GM23338 (cell line): ENCODE measurements at regions not wholly inside any gene's neighbourhood (a gene's known extent, or its start where the extent isn't known, plus 50 kb on each side); places are given as distances from the start of the nearest gene placed in this dataset.

ENCODE experiments used
- ATAC-seq: fragments of 200-7000 bp; cut with Tn5 transposase; 3 replicates; pipeline ENCODE4 v1.9.1; 2020
- DNase-seq: peaks from one replicate; pipeline ENCODE4 v3.0.0-alpha.2; 2015; ENCODE audit warnings: low spot score
- H2AFZ ChIP-seq: fragments of 200-600 bp; sonication (generic); 2 replicates; pipeline ENCODE4 v1.8.0; 2016; ENCODE audit warnings: antibody characterized with exemption, mild to moderate bottlenecking, moderate library complexity
- H3F3A ChIP-seq: fragments of 200-600 bp; sonication (generic); replicated peaks from 2 replicates; pipeline ENCODE4 v1.8.0; 2017; ENCODE audit warnings: antibody characterized with exemption, mixed run types, low read depth
- H3K27ac ChIP-seq: fragments of 200-600 bp; sonication (generic); 2 replicates; pipeline ENCODE4 v1.6.1; 2016; ENCODE audit warnings: low read depth
- H3K27me3 ChIP-seq: fragments of 200-600 bp; sonication (generic); 2 replicates; pipeline ENCODE4 v1.8.0; 2016; ENCODE audit warnings: mild to moderate bottlenecking, mixed run types, moderate library complexity; ENCODE audit not compliant: insufficient read depth
- H3K36me3 ChIP-seq: fragments of 200-600 bp; sonication (generic); 2 replicates; pipeline ENCODE4 v1.8.0; 2016; ENCODE audit warnings: mild to moderate bottlenecking; ENCODE audit not compliant: insufficient read depth
- H3K4me1 ChIP-seq: fragments of 200-600 bp; sonication (generic); 2 replicates; pipeline ENCODE4 v1.8.0; 2016; ENCODE audit warnings: mild to moderate bottlenecking, moderate library complexity; ENCODE audit not compliant: insufficient read depth
- H3K4me2 ChIP-seq: fragments of 200-600 bp; sonication (generic); 2 replicates; pipeline ENCODE4 v1.7.1; 2017; ENCODE audit warnings: mixed run types
- H3K4me3 ChIP-seq: fragments of 200-600 bp; sonication (generic); 2 replicates; pipeline ENCODE4 v1.6.1; 2016; ENCODE audit warnings: mixed run types
- H3K79me2 ChIP-seq: fragments of 200-600 bp; sonication (generic); replicated peaks from 2 replicates; pipeline ENCODE4 v1.8.0; 2017; ENCODE audit warnings: mild to moderate bottlenecking; ENCODE audit not compliant: insufficient read depth
- H3K9me2 ChIP-seq: fragments of 200-600 bp; sonication (generic); 2 replicates; pipeline ENCODE4 v1.8.0; 2017; ENCODE audit not compliant: insufficient read depth
- H4K20me1 ChIP-seq: fragments of 200-600 bp; sonication (generic); replicated peaks from 2 replicates; pipeline ENCODE4 v1.8.0; 2017; ENCODE audit warnings: mild to moderate bottlenecking; ENCODE audit not compliant: insufficient read depth
- H3K27ac Mint-ChIP-seq: 2 replicates; pipeline ENCODE4 v1.8.0; 2020; ENCODE audit warnings: inconsistent platforms, mild to moderate bottlenecking, moderate library complexity, mixed read lengths
- H3K27me3 Mint-ChIP-seq: 3 replicates; pipeline ENCODE4 v1.8.0; 2022; ENCODE audit warnings: low read depth, mild to moderate bottlenecking, moderate library complexity, mixed read lengths, inconsistent platforms; ENCODE audit not compliant: insufficient read depth, poor library complexity
- H3K36me3 Mint-ChIP-seq: 3 replicates; pipeline ENCODE4 v1.8.0; 2021; ENCODE audit warnings: low read depth, mild to moderate bottlenecking, inconsistent platforms, moderate library complexity, mixed read lengths
- H3K4me1 Mint-ChIP-seq: 3 replicates; pipeline ENCODE4 v1.8.0; 2020; ENCODE audit warnings: mild to moderate bottlenecking, inconsistent platforms, mixed read lengths
- H3K4me3 Mint-ChIP-seq: 3 replicates; pipeline ENCODE4 v1.8.0; 2021; ENCODE audit warnings: moderate library complexity, mild to moderate bottlenecking, inconsistent platforms, mixed read lengths
- H3K9me3 Mint-ChIP-seq: 3 replicates; pipeline ENCODE4 v1.8.0; 2020; ENCODE audit warnings: moderate library complexity, mild to moderate bottlenecking, inconsistent platforms, mixed read lengths
- CREB1 ChIP-seq: fragments of 250-450 bp; sonication (Bioruptor Pico); IDR thresholded peaks from 2 replicates; pipeline ENCODE4 v1.5.0; 2020; ENCODE audit warnings: low read depth, mild to moderate bottlenecking, moderate library complexity
- EZH2 ChIP-seq: fragments of 200-600 bp; sonication (generic); IDR thresholded peaks from one replicate; pipeline ENCODE4 v1.8.0; 2017; ENCODE audit warnings: antibody characterized with exemption, mild to moderate bottlenecking, low read depth; ENCODE audit not compliant: unreplicated experiment
- EZH2phosphoT487 ChIP-seq: fragments of 200-600 bp; sonication (generic); IDR thresholded peaks from one replicate; pipeline ENCODE4 v1.8.1; 2018; ENCODE audit warnings: antibody characterized with exemption; ENCODE audit not compliant: unreplicated experiment
- JUNB ChIP-seq: IDR thresholded peaks from one replicate; pipeline ENCODE4 v1.6.1; 2016; ENCODE audit warnings: antibody characterized with exemption; ENCODE audit not compliant: unreplicated experiment
- NANOG ChIP-seq: IDR thresholded peaks from 2 replicates; pipeline ENCODE4 v1.6.1; 2016; ENCODE audit warnings: antibody characterized with exemption, borderline replicate concordance
- POLR2AphosphoS5 ChIP-seq: IDR thresholded peaks from 2 replicates; pipeline ENCODE4 v1.6.1; 2016; ENCODE audit warnings: antibody characterized with exemption, low read depth
- STAT1 ChIP-seq: IDR thresholded peaks from one replicate; pipeline ENCODE4 v1.6.1; 2016; ENCODE audit warnings: antibody characterized with exemption; ENCODE audit not compliant: unreplicated experiment
- ZNF114 ChIP-seq: fragments of 250-450 bp; sonication (Bioruptor Pico); IDR thresholded peaks from 2 replicates; pipeline ENCODE4 v1.5.0; 2020; ENCODE audit warnings: mild to moderate bottlenecking, moderate library complexity
- ZNF331 ChIP-seq: fragments of 250-450 bp; sonication (Bioruptor Pico); IDR thresholded peaks from 2 replicates; pipeline ENCODE4 v1.5.0; 2020; ENCODE audit warnings: low read depth, mild to moderate bottlenecking, moderate library complexity
- TF ChIP-seq, protein P1 (sequence below), 2 experiments: fragments of 200-600 bp in 1 of 2; sonication (generic) in 1 of 2; conservative IDR thresholded peaks; 2 replicates each; pipeline versions ENCODE4 v1.5.1 to v1.6.1; 2016 to 2017; ENCODE audit warnings: antibody characterized with exemption in 2 of 2, low read depth in 2 of 2, mild to moderate bottlenecking in 2 of 2, moderate library complexity in 1 of 2
- TF ChIP-seq, protein P2 (sequence below): IDR thresholded peaks from 2 replicates; pipeline ENCODE4 v1.6.1; 2016; ENCODE audit warnings: antibody characterized with exemption
- TF ChIP-seq, protein P3 (sequence below): fragments of 250-450 bp; sonication (Bioruptor Pico); IDR thresholded peaks from 2 replicates; pipeline ENCODE4 v1.5.0; 2020; ENCODE audit warnings: mild to moderate bottlenecking, moderate library complexity
- TF ChIP-seq, protein P4 (sequence below): IDR thresholded peaks from one replicate; pipeline ENCODE4 v1.6.1; 2018; ENCODE audit warnings: antibody characterized with exemption; ENCODE audit not compliant: unreplicated experiment

DNA sequence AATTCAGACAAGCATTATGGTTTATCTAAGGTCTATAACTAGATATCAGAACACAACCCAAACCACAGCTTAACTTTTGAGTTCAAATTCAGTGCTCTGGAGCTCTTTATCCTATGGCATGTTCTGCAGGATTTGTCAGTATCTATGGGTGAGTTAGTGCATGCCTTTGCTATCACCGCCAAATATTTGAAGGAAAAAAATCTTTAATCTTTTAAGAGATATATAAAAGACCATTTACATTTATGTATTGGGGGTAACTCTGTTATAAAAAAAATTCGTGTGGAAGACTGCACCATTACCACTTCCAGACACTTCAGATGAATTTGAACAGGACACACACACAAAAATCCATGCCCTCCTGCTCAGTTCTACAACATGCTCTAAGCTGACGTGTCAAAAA, 313.5 kb upstream of the CHORDC1 start (continued):
- TF ChIP-seq, protein P1, sequence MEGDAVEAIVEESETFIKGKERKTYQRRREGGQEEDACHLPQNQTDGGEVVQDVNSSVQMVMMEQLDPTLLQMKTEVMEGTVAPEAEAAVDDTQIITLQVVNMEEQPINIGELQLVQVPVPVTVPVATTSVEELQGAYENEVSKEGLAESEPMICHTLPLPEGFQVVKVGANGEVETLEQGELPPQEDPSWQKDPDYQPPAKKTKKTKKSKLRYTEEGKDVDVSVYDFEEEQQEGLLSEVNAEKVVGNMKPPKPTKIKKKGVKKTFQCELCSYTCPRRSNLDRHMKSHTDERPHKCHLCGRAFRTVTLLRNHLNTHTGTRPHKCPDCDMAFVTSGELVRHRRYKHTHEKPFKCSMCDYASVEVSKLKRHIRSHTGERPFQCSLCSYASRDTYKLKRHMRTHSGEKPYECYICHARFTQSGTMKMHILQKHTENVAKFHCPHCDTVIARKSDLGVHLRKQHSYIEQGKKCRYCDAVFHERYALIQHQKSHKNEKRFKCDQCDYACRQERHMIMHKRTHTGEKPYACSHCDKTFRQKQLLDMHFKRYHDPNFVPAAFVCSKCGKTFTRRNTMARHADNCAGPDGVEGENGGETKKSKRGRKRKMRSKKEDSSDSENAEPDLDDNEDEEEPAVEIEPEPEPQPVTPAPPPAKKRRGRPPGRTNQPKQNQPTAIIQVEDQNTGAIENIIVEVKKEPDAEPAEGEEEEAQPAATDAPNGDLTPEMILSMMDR (conservative IDR thresholded peaks at IDR 0.05; ENCODE audit: low read depth in 2 of 2): no peak
- TF ChIP-seq EZH2 (no peak), EZH2phosphoT487 (no peak), STAT1 (no peak), ZNF114 (CRISPR knock-in tag) (no peak), CREB1 (CRISPR knock-in tag) (no peak), NANOG (no peak), ZNF331 (CRISPR knock-in tag) (no peak), JUNB (no peak), POLR2AphosphoS5 (no peak)
- TF ChIP-seq, protein P2, sequence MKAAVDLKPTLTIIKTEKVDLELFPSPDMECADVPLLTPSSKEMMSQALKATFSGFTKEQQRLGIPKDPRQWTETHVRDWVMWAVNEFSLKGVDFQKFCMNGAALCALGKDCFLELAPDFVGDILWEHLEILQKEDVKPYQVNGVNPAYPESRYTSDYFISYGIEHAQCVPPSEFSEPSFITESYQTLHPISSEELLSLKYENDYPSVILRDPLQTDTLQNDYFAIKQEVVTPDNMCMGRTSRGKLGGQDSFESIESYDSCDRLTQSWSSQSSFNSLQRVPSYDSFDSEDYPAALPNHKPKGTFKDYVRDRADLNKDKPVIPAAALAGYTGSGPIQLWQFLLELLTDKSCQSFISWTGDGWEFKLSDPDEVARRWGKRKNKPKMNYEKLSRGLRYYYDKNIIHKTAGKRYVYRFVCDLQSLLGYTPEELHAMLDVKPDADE: no peak

DNA sequence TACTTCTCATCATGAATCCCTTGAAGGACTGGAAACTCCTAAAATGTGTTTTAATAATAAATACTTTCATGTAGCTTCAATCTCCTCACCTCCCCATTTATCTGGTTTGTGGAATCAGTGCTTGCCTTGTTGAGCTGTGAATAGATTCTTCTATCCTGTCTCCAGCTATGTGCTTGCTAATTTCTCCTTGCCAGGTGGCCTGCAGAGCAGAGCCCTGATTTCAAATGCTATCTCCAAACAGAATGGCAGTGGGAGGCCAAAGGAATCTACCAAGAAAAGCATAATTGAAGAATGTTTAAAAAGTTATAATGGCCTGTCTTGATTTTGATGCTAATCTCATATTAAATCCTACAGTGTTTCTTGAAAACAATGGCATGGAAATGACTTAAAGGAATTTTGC, 309.3 kb upstream of the CHORDC1 start:
- peak; percentile 73 for ATAC-seq
- TF ChIP-seq, protein P3, sequence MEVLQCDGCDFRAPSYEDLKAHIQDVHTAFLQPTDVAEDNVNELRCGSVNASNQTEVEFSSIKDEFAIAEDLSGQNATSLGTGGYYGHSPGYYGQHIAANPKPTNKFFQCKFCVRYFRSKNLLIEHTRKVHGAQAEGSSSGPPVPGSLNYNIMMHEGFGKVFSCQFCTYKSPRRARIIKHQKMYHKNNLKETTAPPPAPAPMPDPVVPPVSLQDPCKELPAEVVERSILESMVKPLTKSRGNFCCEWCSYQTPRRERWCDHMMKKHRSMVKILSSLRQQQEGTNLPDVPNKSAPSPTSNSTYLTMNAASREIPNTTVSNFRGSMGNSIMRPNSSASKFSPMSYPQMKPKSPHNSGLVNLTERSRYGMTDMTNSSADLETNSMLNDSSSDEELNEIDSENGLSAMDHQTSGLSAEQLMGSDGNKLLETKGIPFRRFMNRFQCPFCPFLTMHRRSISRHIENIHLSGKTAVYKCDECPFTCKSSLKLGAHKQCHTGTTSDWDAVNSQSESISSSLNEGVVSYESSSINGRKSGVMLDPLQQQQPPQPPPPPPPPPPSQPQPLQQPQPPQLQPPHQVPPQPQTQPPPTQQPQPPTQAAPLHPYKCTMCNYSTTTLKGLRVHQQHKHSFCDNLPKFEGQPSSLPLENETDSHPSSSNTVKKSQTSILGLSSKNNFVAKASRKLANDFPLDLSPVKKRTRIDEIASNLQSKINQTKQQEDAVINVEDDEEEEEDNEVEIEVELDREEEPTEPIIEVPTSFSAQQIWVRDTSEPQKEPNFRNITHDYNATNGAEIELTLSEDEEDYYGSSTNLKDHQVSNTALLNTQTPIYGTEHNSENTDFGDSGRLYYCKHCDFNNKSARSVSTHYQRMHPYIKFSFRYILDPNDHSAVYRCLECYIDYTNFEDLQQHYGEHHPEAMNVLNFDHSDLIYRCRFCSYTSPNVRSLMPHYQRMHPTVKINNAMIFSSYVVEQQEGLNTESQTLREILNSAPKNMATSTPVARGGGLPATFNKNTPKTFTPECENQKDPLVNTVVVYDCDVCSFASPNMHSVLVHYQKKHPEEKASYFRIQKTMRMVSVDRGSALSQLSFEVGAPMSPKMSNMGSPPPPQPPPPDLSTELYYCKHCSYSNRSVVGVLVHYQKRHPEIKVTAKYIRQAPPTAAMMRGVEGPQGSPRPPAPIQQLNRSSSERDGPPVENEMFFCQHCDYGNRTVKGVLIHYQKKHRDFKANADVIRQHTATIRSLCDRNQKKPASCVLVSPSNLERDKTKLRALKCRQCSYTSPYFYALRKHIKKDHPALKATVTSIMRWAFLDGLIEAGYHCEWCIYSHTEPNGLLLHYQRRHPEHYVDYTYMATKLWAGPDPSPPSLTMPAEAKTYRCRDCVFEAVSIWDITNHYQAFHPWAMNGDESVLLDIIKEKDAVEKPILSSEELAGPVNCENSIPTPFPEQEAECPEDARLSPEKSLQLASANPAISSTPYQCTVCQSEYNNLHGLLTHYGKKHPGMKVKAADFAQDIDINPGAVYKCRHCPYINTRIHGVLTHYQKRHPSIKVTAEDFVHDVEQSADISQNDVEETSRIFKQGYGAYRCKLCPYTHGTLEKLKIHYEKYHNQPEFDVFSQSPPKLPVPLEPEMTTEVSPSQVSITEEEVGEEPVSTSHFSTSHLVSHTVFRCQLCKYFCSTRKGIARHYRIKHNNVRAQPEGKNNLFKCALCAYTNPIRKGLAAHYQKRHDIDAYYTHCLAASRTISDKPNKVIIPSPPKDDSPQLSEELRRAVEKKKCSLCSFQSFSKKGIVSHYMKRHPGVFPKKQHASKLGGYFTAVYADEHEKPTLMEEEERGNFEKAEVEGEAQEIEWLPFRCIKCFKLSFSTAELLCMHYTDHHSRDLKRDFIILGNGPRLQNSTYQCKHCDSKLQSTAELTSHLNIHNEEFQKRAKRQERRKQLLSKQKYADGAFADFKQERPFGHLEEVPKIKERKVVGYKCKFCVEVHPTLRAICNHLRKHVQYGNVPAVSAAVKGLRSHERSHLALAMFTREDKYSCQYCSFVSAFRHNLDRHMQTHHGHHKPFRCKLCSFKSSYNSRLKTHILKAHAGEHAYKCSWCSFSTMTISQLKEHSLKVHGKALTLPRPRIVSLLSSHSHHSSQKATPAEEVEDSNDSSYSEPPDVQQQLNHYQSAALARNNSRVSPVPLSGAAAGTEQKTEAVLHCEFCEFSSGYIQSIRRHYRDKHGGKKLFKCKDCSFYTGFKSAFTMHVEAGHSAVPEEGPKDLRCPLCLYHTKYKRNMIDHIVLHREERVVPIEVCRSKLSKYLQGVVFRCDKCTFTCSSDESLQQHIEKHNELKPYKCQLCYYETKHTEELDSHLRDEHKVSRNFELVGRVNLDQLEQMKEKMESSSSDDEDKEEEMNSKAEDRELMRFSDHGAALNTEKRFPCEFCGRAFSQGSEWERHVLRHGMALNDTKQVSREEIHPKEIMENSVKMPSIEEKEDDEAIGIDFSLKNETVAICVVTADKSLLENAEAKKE (CRISPR knock-in tag): peak; percentile 59; the same call in 1 of the 2 replicates
- TF ChIP-seq, protein P4, sequence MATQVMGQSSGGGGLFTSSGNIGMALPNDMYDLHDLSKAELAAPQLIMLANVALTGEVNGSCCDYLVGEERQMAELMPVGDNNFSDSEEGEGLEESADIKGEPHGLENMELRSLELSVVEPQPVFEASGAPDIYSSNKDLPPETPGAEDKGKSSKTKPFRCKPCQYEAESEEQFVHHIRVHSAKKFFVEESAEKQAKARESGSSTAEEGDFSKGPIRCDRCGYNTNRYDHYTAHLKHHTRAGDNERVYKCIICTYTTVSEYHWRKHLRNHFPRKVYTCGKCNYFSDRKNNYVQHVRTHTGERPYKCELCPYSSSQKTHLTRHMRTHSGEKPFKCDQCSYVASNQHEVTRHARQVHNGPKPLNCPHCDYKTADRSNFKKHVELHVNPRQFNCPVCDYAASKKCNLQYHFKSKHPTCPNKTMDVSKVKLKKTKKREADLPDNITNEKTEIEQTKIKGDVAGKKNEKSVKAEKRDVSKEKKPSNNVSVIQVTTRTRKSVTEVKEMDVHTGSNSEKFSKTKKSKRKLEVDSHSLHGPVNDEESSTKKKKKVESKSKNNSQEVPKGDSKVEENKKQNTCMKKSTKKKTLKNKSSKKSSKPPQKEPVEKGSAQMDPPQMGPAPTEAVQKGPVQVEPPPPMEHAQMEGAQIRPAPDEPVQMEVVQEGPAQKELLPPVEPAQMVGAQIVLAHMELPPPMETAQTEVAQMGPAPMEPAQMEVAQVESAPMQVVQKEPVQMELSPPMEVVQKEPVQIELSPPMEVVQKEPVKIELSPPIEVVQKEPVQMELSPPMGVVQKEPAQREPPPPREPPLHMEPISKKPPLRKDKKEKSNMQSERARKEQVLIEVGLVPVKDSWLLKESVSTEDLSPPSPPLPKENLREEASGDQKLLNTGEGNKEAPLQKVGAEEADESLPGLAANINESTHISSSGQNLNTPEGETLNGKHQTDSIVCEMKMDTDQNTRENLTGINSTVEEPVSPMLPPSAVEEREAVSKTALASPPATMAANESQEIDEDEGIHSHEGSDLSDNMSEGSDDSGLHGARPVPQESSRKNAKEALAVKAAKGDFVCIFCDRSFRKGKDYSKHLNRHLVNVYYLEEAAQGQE: no peak
- no peak for TF ChIP-seq JUNB
- peaks cover 2% of the 10 kb centered on the region for H3K27me3 Mint-ChIP-seq

More for the DNA sequence above, 309.3 kb upstream of the CHORDC1 start:
- no peaks in the 10 kb centered on the region for H4K20me1 ChIP-seq
- H3K4me3 ChIP-seq: no peak overlapping the region
- peaks cover 9% of the 10 kb centered on the region; the same call in 1 of the 2 replicates for H3K4me1 ChIP-seq
- no peaks in the 10 kb centered on the region for H3F3A ChIP-seq
- no peaks in the 10 kb centered on the region for H3K79me2 ChIP-seq
- Mint-ChIP-seq H3K4me3 (no peak overlapping the region), H3K27ac (peak overlapping the region; percentile 45; the same call in 1 of the 2 replicates), H3K36me3 (no peaks in the 10 kb centered on the region), H3K9me3 (no peaks in the 10 kb centered on the region), H3K4me1 (peaks cover 19% of the 10 kb centered on the region; the same call in 2 of the 3 replicates)
- H3K27ac ChIP-seq: no peak overlapping the region
- DNase-seq: peak; percentile 4
- H3K9me2 ChIP-seq: no peaks in the 10 kb centered on the region; the same call in 1 of the 2 replicates
- H3K4me2 ChIP-seq: no peak overlapping the region
- no peaks in the 10 kb centered on the region for H3K36me3 ChIP-seq
- no peak overlapping the region for H2AFZ ChIP-seq
- H3K27me3 ChIP-seq: no peaks in the 10 kb centered on the region
